HG03045 (cell line): ENCODE measurements at regions not wholly inside any gene's neighbourhood (a gene's known extent, or its start where the extent isn't known, plus 50 kb on each side); places are given as distances from the start of the nearest gene placed in this dataset.

Experiments used
- ATAC-seq: cut with Tn5 transposase; IDR thresholded peaks from one replicate; pipeline ENCODE4 v1.9.1; 2021; ENCODE audit warnings: mild to moderate bottlenecking, moderate library complexity; ENCODE audit not compliant: unreplicated experiment

GRCh38 chr2:79453918-79454317 is 58.9 kb upstream of the CTNNA2 start:
- no peak for ATAC-seq

GRCh38 chr2:79452651-79453050 is 60.2 kb upstream of the CTNNA2 start:
- no peak for ATAC-seq

- no peak for ATAC-seq
Observed at GRCh38 chr2:79447463-79447862, 65.4 kb upstream of the CTNNA2 start.

- no peak for ATAC-seq
Observed at GRCh38 chr2:79446313-79446712, 66.5 kb upstream of the CTNNA2 start.

GRCh38 chr2:79437433-79438267 is 75.2 kb upstream of the CTNNA2 start:
- ATAC-seq, result no peak

GRCh38 chr2:79434362-79434761 is 78.5 kb upstream of the CTNNA2 start:
- ATAC-seq, result no peak

GRCh38 chr2:79432731-79433146 is 80.1 kb upstream of the CTNNA2 start:
- no peak for ATAC-seq

GRCh38 chr2:79428745-79429144 is 84.1 kb upstream of the CTNNA2 start:
- no peak for ATAC-seq

- no peak for ATAC-seq
Observed at GRCh38 chr2:79414690-79415089, 98.2 kb upstream of the CTNNA2 start.

- ATAC-seq, result no peak
Observed at GRCh38 chr2:79394485-79394859, 118.4 kb upstream of the CTNNA2 start.

- ATAC-seq, result no peak
Observed at GRCh38 chr2:79393806-79394484, 118.9 kb upstream of the CTNNA2 start.

- ATAC-seq, result no peak
Observed at GRCh38 chr2:79393107-79393685, 119.7 kb upstream of the CTNNA2 start.

- ATAC-seq, result no peak
Observed at GRCh38 chr2:79389481-79389880, 123.4 kb upstream of the CTNNA2 start.

- no peak for ATAC-seq
Observed at GRCh38 chr2:79388024-79388423, 124.8 kb upstream of the CTNNA2 start.

GRCh38 chr2:79387431-79387830 is 125.4 kb upstream of the CTNNA2 start:
- ATAC-seq, result no peak

GRCh38 chr2:79383681-79384080 is 129.2 kb upstream of the CTNNA2 start:
- ATAC-seq, result no peak

GRCh38 chr2:79375817-79376216 is 137.0 kb upstream of the CTNNA2 start:
- ATAC-seq, result no peak

- ATAC-seq, result no peak
Observed at GRCh38 chr2:79373358-79374130, 139.3 kb upstream of the CTNNA2 start.

- ATAC-seq, result no peak
Observed at GRCh38 chr2:79370976-79371538, 141.8 kb upstream of the CTNNA2 start.

GRCh38 chr2:79369127-79369526 is 143.7 kb upstream of the CTNNA2 start:
- no peak for ATAC-seq

GRCh38 chr2:79368116-79368630 is 144.7 kb upstream of the CTNNA2 start:
- no peak for ATAC-seq
